Nephron progenitor cell (in vitro differentiated cells): ENCODE measurements at regions not wholly inside any gene's neighbourhood (a gene's known extent, or its start where the extent isn't known, plus 50 kb on each side); places are given as distances from the start of the nearest gene placed in this dataset.

ENCODE experiments used
- DNase-seq: peaks from one replicate; pipeline ENCODE4 v3.0.0; 2021
- H3K27ac Mint-ChIP-seq: 2 replicates; pipeline ENCODE4 v1.8.0; 2021; ENCODE audit warnings: mild to moderate bottlenecking, moderate library complexity, mixed read lengths
- H3K27me3 Mint-ChIP-seq: 2 replicates; pipeline ENCODE4 v1.8.0; 2021; ENCODE audit warnings: mild to moderate bottlenecking, low read depth, mixed read lengths; ENCODE audit not compliant: poor library complexity
- H3K36me3 Mint-ChIP-seq: 2 replicates; pipeline ENCODE4 v1.8.0; 2021; ENCODE audit warnings: low read depth, mixed read lengths
- H3K4me1 Mint-ChIP-seq: 2 replicates; pipeline ENCODE4 v1.8.0; 2021; ENCODE audit warnings: mixed read lengths
- H3K4me3 Mint-ChIP-seq: 2 replicates; pipeline ENCODE4 v1.8.0; 2021; ENCODE audit warnings: mild to moderate bottlenecking, moderate library complexity, mixed read lengths
- H3K9me3 Mint-ChIP-seq: 2 replicates; pipeline ENCODE4 v1.8.0; 2021; ENCODE audit warnings: mild to moderate bottlenecking, moderate library complexity, mixed read lengths
- CTCF ChIP-seq: fragments of 200-600 bp; sonication (generic); IDR thresholded peaks from 2 replicates; pipeline ENCODE4 v1.5.0; 2021; ENCODE audit warnings: antibody characterized with exemption

GRCh38 chr1:83802460-83803152, 196.3 kb downstream of the TTLL7 start:
- Mint-ChIP-seq H3K36me3 (no peaks in the 10 kb centered on the region), H3K4me3 (no peak overlapping the region), H3K4me1 (peaks cover 13% of the 10 kb centered on the region), H3K27ac (no peak overlapping the region), H3K9me3 (no peaks in the 10 kb centered on the region), H3K27me3 (no peaks in the 10 kb centered on the region)
- no peak for DNase-seq
- TF ChIP-seq CTCF: no peak

GRCh38 chr1:83802023-83802422, 196.9 kb downstream of the TTLL7 start:
- no peak for DNase-seq
- no peak overlapping the region for H3K4me3 Mint-ChIP-seq
- H3K27me3 Mint-ChIP-seq: no peaks in the 10 kb centered on the region
- no peak overlapping the region for H3K27ac Mint-ChIP-seq
- H3K4me1 Mint-ChIP-seq: peaks cover 13% of the 10 kb centered on the region
- no peaks in the 10 kb centered on the region for H3K9me3 Mint-ChIP-seq
- no peak for TF ChIP-seq CTCF
- H3K36me3 Mint-ChIP-seq: no peaks in the 10 kb centered on the region

- DNase-seq: no peak
- Mint-ChIP-seq H3K36me3 (no peaks in the 10 kb centered on the region), H3K27me3 (no peaks in the 10 kb centered on the region), H3K4me3 (no peak overlapping the region), H3K4me1 (peaks cover 13% of the 10 kb centered on the region), H3K27ac (no peak overlapping the region), H3K9me3 (no peaks in the 10 kb centered on the region)
- no peak for TF ChIP-seq CTCF
Observed at GRCh38 chr1:83800066-83800465, 198.9 kb downstream of the TTLL7 start.

GRCh38 chr1:83799594-83799993, 199.3 kb downstream of the TTLL7 start:
- no peak for DNase-seq
- H3K4me3 Mint-ChIP-seq: no peak overlapping the region
- TF ChIP-seq CTCF: no peak
- peaks cover 13% of the 10 kb centered on the region for H3K4me1 Mint-ChIP-seq
- H3K9me3 Mint-ChIP-seq: no peaks in the 10 kb centered on the region
- no peak overlapping the region for H3K27ac Mint-ChIP-seq
- H3K36me3 Mint-ChIP-seq: no peaks in the 10 kb centered on the region
- H3K27me3 Mint-ChIP-seq: no peaks in the 10 kb centered on the region

GRCh38 chr1:83798965-83799364, 200.0 kb downstream of the TTLL7 start:
- H3K27me3 Mint-ChIP-seq: no peaks in the 10 kb centered on the region
- H3K9me3 Mint-ChIP-seq: no peaks in the 10 kb centered on the region
- DNase-seq: no peak
- peak overlapping the region; percentile 53 for H3K27ac Mint-ChIP-seq
- H3K4me3 Mint-ChIP-seq: no peak overlapping the region
- peaks cover 13% of the 10 kb centered on the region for H3K4me1 Mint-ChIP-seq
- TF ChIP-seq CTCF: no peak
- no peaks in the 10 kb centered on the region for H3K36me3 Mint-ChIP-seq

- Mint-ChIP-seq H3K4me3 (no peak overlapping the region), H3K9me3 (no peaks in the 10 kb centered on the region), H3K4me1 (no peaks in the 10 kb centered on the region)
Observed at GRCh38 chr1:83796409-83796808, 202.5 kb downstream of the TTLL7 start.

More at GRCh38 chr1:83796409-83796808, 202.5 kb downstream of the TTLL7 start:
- Mint-ChIP-seq H3K36me3 (no peaks in the 10 kb centered on the region), H3K27me3 (no peaks in the 10 kb centered on the region), H3K27ac (no peak overlapping the region)
- TF ChIP-seq CTCF: no peak
- no peak for DNase-seq
